ENCODE measurements at regions not wholly inside any gene's neighbourhood (a gene's known extent, or its start where the extent isn't known, plus 50 kb on each side); places are given as distances from the start of the nearest gene placed in this dataset.

DNA sequence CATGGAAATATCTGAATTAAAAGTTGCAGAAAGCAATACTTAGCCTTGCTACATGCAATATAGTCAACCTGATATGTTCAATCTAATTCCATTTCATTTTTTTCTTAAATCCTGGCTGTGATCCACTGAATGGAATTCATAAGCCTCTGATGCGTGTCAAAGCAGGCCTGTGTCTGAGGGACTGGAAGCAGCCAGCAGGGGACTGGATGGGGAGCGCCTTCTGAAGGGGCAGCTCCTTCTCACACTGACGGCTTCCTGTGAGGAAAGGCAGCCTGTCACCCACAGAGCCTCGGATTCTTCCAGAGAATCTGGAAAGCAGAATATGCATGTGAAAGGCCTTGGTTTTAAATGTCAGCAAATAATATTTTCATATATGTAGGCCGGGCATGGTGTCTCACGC lies 73.5 kb downstream of the KCNF1 start:
- Histone ChIP-seq H3K27me3 (ENCODE audit: control insufficient read depth, insufficient read depth, low read length) (peaks cover 6% of the 10 kb centered on the region), H3K9me3 (replicated peaks; ENCODE audit: control insufficient read depth, low read depth, low read length) (peaks cover 22% of the 10 kb centered on the region), H3K4me1 (ENCODE audit: control insufficient read depth, insufficient read depth, low read length) (peaks cover 16% of the 10 kb centered on the region), H3K36me3 (ENCODE audit: control insufficient read depth, insufficient read depth, low read length) (no peaks in the 10 kb centered on the region), H3K4me3 (ENCODE audit: low read length) (no peak overlapping the region), H3K27ac (ENCODE audit: low read length) (no peak overlapping the region)
- peak; percentile 49 for DNase-seq
- WGBS (ENCODE audit: insufficient coverage): 33% methylated on average over 1 of the region's 6 CpGs

DNA sequence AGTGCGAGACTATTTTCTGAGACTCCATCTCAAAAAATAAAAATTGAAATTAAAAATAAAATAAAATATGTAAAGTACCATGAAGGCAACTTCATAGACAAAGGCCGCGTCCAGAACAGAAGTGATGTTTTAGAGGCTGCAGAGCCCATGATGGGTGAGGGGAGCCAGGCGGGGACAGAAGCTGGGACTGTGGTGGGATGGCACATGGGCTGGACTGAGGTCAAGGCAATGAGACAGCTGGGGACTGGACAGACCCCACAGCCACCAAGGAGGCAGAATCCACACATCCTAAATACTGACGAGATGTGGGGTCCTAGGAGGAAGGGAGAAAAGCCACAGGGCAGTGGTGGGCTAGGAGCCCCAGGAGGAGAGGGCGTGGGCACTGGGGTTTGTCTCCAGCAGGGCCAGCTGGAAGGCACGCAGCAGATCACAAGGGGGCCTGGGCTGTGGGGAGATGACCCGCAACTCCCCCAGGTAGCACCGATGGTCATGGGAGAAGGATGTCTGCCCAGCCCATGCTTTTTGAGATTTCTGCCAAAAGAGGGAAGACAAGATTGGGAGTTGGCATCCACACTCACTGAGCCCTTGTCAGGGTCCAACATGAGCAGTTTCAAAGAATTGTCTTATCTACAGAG lies 74.3 kb downstream of the KCNF1 start:
- H3K4me3 ChIP-seq (ENCODE audit: low read length): no peak overlapping the region
- H3K9me3 ChIP-seq (replicated peaks; ENCODE audit: control insufficient read depth, low read depth, low read length): peaks cover 22% of the 10 kb centered on the region
- H3K36me3 ChIP-seq (ENCODE audit: control insufficient read depth, insufficient read depth, low read length): no peaks in the 10 kb centered on the region
- DNase-seq: no peak
- H3K27ac ChIP-seq (ENCODE audit: low read length): no peak overlapping the region
- 97% methylated on average over 8 of the region's 9 CpGs for WGBS (ENCODE audit: insufficient coverage)
- peaks cover 6% of the 10 kb centered on the region for H3K27me3 ChIP-seq (ENCODE audit: control insufficient read depth, insufficient read depth, low read length)
- H3K4me1 ChIP-seq (ENCODE audit: control insufficient read depth, insufficient read depth, low read length): peaks cover 16% of the 10 kb centered on the region

GRCh38 chr2:10987439-10987838 lies 75.7 kb downstream of the KCNF1 start:
- Histone ChIP-seq H3K9me3 (replicated peaks; ENCODE audit: control insufficient read depth, low read depth, low read length) (peaks cover 22% of the 10 kb centered on the region), H3K27ac (ENCODE audit: low read length) (no peak overlapping the region)
- WGBS (ENCODE audit: insufficient coverage): 50% methylated on average over 1 of the region's 2 CpGs

GRCh38 chr2:10987861-10988260 lies 76.1 kb downstream of the KCNF1 start:
- H3K27ac ChIP-seq (ENCODE audit: low read length): no peak overlapping the region
- H3K4me1 ChIP-seq (ENCODE audit: control insufficient read depth, insufficient read depth, low read length): peaks cover 16% of the 10 kb centered on the region
- H3K4me3 ChIP-seq (ENCODE audit: low read length): no peak overlapping the region
- DNase-seq: no peak
- H3K9me3 ChIP-seq (replicated peaks; ENCODE audit: control insufficient read depth, low read depth, low read length): peaks cover 18% of the 10 kb centered on the region
- peaks cover 6% of the 10 kb centered on the region for H3K27me3 ChIP-seq (ENCODE audit: control insufficient read depth, insufficient read depth, low read length)
- H3K36me3 ChIP-seq (ENCODE audit: control insufficient read depth, insufficient read depth, low read length): no peaks in the 10 kb centered on the region
- WGBS (ENCODE audit: insufficient coverage): 90% methylated on average over 3 of the region's 3 CpGs

More at GRCh38 chr2:10987439-10987838, 75.7 kb downstream of the KCNF1 start:
- H3K4me3 ChIP-seq (ENCODE audit: low read length): no peak overlapping the region
- peaks cover 16% of the 10 kb centered on the region for H3K4me1 ChIP-seq (ENCODE audit: control insufficient read depth, insufficient read depth, low read length)
- no peak for DNase-seq
- peaks cover 6% of the 10 kb centered on the region for H3K27me3 ChIP-seq (ENCODE audit: control insufficient read depth, insufficient read depth, low read length)
- H3K36me3 ChIP-seq (ENCODE audit: control insufficient read depth, insufficient read depth, low read length): no peaks in the 10 kb centered on the region

DNA sequence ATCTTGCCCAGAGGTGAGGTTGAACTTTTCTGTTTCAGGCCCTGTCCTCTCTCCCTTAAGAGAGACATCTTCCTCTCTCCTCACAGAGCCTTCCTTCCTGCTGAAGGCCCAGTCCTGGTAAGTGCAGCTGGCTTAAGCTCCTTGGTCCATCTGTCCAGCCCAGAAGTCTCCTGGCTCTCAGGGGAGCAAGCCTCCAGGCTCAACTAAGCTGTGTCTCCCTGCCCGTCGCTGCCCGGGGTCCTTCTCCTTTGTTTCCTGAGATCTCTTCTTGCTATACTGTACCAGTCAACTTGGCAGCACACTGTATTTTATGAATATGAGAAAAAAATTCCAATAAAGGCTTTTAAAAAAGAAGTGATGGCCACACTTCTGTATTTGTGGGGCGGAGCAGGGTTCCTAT lies 77.4 kb downstream of the KCNF1 start:
- Histone ChIP-seq H3K4me3 (ENCODE audit: low read length) (no peak overlapping the region), H3K9me3 (replicated peaks; ENCODE audit: control insufficient read depth, low read depth, low read length) (peaks cover 5% of the 10 kb centered on the region), H3K36me3 (ENCODE audit: control insufficient read depth, insufficient read depth, low read length) (no peaks in the 10 kb centered on the region), H3K27ac (ENCODE audit: low read length) (no peak overlapping the region), H3K27me3 (ENCODE audit: control insufficient read depth, insufficient read depth, low read length) (no peaks in the 10 kb centered on the region), H3K4me1 (ENCODE audit: control insufficient read depth, insufficient read depth, low read length) (peaks cover 5% of the 10 kb centered on the region)
- DNase-seq: no peak
- no CpG with 5 or more reads among the region's 4 CpGs for WGBS (ENCODE audit: insufficient coverage)

GRCh38 chr2:10989782-10990181 lies 78.0 kb downstream of the KCNF1 start:
- Histone ChIP-seq H3K27me3 (ENCODE audit: control insufficient read depth, insufficient read depth, low read length) (no peaks in the 10 kb centered on the region), H3K4me1 (ENCODE audit: control insufficient read depth, insufficient read depth, low read length) (peaks cover 2% of the 10 kb centered on the region), H3K36me3 (ENCODE audit: control insufficient read depth, insufficient read depth, low read length) (no peaks in the 10 kb centered on the region), H3K4me3 (ENCODE audit: low read length) (no peak overlapping the region), H3K9me3 (replicated peaks; ENCODE audit: control insufficient read depth, low read depth, low read length) (no peaks in the 10 kb centered on the region), H3K27ac (ENCODE audit: low read length) (no peak overlapping the region)
- DNase-seq: no peak
- WGBS (ENCODE audit: insufficient coverage): 100% methylated on average over 1 of the region's 2 CpGs

DNA sequence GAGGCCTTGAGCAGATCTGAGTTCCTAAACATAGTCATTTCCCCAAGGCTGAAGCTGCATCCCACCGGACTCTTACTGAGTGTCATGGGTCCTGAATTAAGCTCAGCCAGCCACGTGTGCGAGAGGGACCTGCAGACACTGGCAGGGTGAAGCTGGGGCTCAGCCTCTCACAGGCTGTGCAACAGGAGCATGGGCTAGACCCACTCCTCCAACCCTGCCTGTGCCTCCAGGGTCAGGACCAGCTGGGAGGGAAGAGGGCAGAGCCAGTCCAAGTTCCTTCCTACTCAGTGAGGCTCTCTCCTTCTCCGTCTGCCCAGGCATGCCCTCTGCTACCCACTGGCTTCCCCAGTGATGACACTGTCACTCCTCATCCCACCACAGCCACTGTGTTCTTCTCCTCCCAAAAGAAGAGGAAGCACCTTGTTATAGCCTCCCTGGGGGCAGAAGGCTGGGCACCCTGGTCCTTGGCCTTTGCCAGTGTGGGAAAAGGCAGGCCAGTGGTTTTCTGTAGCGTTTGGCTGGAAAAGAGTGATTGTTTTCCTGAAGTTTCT lies 78.9 kb downstream of the KCNF1 start:
- Histone ChIP-seq H3K27ac (ENCODE audit: low read length) (no peak overlapping the region), H3K27me3 (ENCODE audit: control insufficient read depth, insufficient read depth, low read length) (no peaks in the 10 kb centered on the region), H3K4me3 (ENCODE audit: low read length) (no peak overlapping the region), H3K9me3 (replicated peaks; ENCODE audit: control insufficient read depth, low read depth, low read length) (no peaks in the 10 kb centered on the region), H3K4me1 (ENCODE audit: control insufficient read depth, insufficient read depth, low read length) (no peaks in the 10 kb centered on the region), H3K36me3 (ENCODE audit: control insufficient read depth, insufficient read depth, low read length) (no peaks in the 10 kb centered on the region)
- no peak for DNase-seq
- WGBS (ENCODE audit: insufficient coverage): 81% methylated on average over 5 of the region's 5 CpGs

GRCh38 chr2:10992023-10992791 lies 80.5 kb downstream of the KCNF1 start:
- 79% methylated on average over 10 of the region's 14 CpGs for WGBS (ENCODE audit: insufficient coverage)
- no peaks in the 10 kb centered on the region for H3K4me1 ChIP-seq (ENCODE audit: control insufficient read depth, insufficient read depth, low read length)
- H3K27ac ChIP-seq (ENCODE audit: low read length): no peak overlapping the region
- H3K36me3 ChIP-seq (ENCODE audit: control insufficient read depth, insufficient read depth, low read length): no peaks in the 10 kb centered on the region
- no peak for DNase-seq
- no peak overlapping the region for H3K4me3 ChIP-seq (ENCODE audit: low read length)
- no peaks in the 10 kb centered on the region for H3K27me3 ChIP-seq (ENCODE audit: control insufficient read depth, insufficient read depth, low read length)
- H3K9me3 ChIP-seq (replicated peaks; ENCODE audit: control insufficient read depth, low read depth, low read length): no peaks in the 10 kb centered on the region

GRCh38 chr2:10993001-10993481 lies 81.3 kb downstream of the KCNF1 start:
- no peaks in the 10 kb centered on the region for H3K4me1 ChIP-seq (ENCODE audit: control insufficient read depth, insufficient read depth, low read length)
- H3K27me3 ChIP-seq (ENCODE audit: control insufficient read depth, insufficient read depth, low read length): no peaks in the 10 kb centered on the region
- H3K4me3 ChIP-seq (ENCODE audit: low read length): no peak overlapping the region
- no peak overlapping the region for H3K27ac ChIP-seq (ENCODE audit: low read length)
- no peaks in the 10 kb centered on the region for H3K36me3 ChIP-seq (ENCODE audit: control insufficient read depth, insufficient read depth, low read length)
- H3K9me3 ChIP-seq (replicated peaks; ENCODE audit: control insufficient read depth, low read depth, low read length): no peaks in the 10 kb centered on the region
- peak; percentile 28 for DNase-seq
- WGBS (ENCODE audit: insufficient coverage): 78% methylated on average over 3 of the region's 8 CpGs

DNA sequence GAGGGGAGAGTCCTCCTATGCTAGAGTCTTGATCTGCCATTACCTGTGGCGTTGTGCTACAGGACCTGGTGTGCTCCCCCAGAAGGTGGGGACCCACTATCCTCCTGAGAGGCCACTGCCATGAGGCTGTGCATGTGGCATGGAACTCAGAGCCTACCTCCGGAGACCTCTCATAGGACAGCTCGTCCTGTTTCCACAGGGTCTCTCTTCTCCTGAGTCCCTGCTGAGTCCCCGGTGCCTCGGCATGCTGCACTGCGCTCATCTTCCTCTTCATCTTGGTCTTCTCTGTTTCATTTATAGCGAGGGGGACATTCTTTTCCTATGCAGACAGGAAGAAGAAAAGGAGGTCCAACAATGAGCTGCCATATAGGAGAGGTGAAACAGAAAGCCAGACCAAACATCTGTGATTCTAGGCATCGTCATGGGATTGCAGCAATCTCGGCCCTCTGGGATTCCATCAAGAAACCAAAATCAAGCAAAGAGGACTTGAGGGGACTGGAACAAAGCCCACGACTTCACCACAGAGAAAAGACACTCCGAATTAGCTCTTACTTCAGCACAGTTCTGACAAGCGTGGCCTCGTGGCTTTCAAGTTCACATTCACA lies 83.7 kb downstream of the KCNF1 start:
- 70% methylated on average over 9 of the region's 13 CpGs for WGBS (ENCODE audit: insufficient coverage)

More for the DNA sequence above, 83.7 kb downstream of the KCNF1 start:
- Histone ChIP-seq H3K27ac (ENCODE audit: low read length) (no peak overlapping the region), H3K27me3 (ENCODE audit: control insufficient read depth, insufficient read depth, low read length) (no peaks in the 10 kb centered on the region), H3K4me1 (ENCODE audit: control insufficient read depth, insufficient read depth, low read length) (no peaks in the 10 kb centered on the region), H3K9me3 (replicated peaks; ENCODE audit: control insufficient read depth, low read depth, low read length) (no peaks in the 10 kb centered on the region), H3K4me3 (ENCODE audit: low read length) (no peak overlapping the region), H3K36me3 (ENCODE audit: control insufficient read depth, insufficient read depth, low read length) (no peaks in the 10 kb centered on the region)
- DNase-seq: no peak
